Stimulated activated CD8-positive, alpha-beta memory T cell treated with anti-CD3 and anti-CD28 coated beads, Interleukin-4, amount 100 ng/mL, for 48 hours (primary cell): ENCODE measurements at regions not wholly inside any gene's neighbourhood (a gene's known extent, or its start where the extent isn't known, plus 50 kb on each side); places are given as distances from the start of the nearest gene placed in this dataset.

Experiments used
- DNase-seq: peaks from one replicate; pipeline ENCODE4 v3.0.0-alpha.2; 2020

DNA sequence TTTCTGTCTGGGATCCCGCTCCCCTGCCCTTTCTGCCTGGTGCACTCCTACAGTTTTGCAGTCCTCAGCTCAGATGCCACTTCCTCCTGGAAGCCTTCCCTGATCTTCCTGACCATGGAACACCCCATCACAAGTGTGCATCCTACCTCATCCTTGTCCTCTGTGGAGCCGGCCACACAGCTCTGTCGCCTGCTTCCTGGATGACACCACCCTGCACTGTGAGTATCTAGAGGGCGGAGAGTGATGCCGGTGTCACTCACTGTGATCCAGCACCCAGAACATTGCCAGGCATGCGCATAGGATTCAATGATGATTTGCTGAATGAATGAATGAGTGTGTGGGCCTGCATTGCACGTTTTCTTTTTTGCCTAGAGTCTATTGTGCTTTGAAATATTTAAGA lies 529.9 kb downstream of the TCERG1L start:
- no peak for DNase-seq

DNA sequence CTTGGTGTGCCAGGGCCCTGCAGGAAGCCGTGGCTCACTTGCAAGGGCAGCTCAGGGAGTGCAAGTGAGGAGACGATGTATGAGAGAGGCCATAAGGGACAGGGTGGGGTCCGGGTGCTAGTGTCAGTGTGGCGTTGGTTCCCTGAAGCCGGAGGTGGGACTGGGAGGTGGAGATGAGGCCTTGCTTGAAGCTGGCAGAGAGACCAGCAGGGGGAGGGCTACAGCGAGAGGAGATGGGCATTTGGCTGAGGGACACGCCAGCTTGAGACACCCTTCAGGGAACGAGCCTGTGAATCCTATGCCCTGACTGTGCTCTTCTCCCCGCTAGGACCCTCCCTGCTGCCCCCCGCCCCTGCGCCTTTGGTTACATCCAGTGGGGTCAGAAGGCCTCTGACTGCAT lies 529.1 kb downstream of the TCERG1L start:
- no peak for DNase-seq

DNA sequence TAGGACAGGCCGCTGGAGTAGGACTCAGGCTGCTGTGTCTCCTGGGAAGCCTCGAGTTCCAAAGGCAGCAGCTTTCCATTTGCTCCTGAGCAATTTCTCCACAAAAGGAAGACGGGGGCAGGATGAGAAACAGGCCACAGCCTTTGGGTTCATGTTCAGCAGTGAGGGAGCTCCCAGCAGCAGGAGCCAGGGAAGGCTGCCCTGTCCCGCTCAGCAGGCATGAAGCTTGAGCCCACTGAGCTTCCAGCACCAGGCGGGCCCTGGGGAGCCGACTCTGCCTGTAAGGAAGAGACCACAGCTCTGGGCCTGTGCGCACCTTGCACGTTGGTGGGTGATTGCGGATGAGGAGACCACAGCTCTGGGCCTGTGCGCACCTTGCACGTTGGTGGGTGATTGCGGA lies 527.2 kb downstream of the TCERG1L start:
- no peak for DNase-seq

GRCh38 chr10:130786365-130786966 lies 525.1 kb downstream of the TCERG1L start:
- DNase-seq: no peak

DNA sequence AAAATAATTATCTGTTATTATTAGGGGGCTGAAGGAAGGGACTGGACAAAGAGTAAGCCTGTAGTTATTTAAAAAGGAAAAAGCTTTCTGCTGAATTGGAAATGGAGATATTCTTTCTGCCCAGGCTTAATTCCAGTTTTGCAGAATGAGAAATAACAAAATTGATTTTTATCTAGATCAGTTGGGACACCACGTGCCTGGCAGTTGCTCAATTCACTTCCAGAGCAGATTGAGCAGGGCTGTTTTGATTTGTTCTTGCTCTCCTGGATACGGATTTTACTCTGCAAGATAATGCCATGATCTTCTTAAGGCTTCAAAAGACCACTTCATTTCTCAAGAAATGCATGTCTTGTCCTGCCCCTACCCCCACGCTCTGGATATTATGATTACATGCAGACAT lies 524.3 kb downstream of the TCERG1L start:
- no peak for DNase-seq

GRCh38 chr10:130787821-130788220 lies 523.7 kb downstream of the TCERG1L start:
- DNase-seq: no peak

DNA sequence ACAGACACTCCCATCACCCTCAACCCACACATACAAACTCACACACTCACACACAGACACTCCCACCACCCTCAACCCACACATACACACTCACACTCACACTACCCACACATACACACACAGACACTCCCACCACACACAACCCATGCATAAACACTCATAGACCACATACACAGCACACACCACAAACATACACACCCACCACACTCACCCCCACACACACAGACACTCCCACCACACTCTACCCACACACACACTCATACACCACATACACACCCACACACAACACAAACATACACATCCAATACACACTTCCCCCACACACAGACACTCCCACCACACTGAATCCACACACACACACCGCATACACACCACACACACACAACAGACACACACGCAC lies 521.2 kb downstream of the TCERG1L start:
- DNase-seq: no peak

DNA sequence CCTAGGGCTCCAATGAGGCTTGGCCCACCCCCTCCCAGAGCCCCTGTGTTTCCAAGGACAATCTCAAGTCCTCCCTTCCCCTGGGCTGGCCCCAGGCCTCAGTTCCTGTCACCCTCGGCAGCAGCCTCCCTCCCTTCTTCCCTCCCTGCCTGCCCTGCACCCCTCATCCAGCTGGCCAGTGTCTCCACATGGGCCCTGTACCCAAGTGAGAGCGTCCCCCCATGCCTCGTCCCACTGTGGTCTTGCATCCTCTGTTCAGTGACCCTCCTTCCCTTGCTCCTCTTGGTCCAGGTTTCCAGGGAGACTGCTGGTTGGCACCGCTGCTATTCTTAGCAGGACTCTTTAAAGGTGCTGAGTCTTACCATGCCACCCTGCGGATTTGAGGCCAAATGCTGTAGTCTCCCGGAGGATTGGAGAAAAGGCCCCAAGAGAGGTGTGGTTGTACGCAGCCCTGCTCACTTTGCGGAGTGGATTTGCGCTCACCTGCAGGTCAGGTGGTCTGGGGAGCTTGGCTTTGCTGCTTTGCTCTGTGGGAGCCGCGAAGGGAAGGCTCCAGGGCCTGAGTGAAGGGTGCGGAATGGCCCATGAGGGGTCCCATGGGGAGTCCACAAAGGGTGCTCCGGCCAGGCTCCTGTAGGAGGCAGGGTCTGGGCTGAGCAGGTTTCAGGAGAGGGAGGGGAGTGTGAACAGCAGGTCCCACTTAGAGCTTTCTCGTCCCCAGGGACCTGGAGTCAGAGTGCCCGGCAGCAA lies 519.2 kb downstream of the TCERG1L start:
- DNase-seq: no peak

GRCh38 chr10:130795819-130796218 lies 515.7 kb downstream of the TCERG1L start:
- DNase-seq: no peak

- no peak for DNase-seq
These were observed 512.0 kb downstream of the TCERG1L start for GRCh38 chr10:130799532-130799931.

DNA sequence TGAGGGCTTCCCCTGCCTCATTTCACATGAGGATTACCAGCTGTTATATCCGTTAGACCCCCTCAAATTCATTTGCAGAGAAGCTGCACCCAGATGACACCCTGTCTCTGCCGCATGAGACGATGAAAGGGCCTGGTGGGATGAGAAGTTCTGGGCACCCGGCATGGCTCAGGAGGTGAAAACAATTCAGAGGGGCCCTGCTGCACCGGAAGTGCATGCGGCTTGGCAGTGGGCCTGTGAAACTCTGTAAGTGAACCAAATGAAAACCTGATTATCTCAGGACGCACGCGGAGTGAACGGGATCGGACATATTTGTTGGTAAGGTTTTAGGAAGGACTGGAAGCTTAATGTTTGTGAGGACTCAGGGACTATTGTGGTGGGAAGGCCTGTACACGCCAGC lies 511.2 kb downstream of the TCERG1L start:
- DNase-seq: no peak

DNA sequence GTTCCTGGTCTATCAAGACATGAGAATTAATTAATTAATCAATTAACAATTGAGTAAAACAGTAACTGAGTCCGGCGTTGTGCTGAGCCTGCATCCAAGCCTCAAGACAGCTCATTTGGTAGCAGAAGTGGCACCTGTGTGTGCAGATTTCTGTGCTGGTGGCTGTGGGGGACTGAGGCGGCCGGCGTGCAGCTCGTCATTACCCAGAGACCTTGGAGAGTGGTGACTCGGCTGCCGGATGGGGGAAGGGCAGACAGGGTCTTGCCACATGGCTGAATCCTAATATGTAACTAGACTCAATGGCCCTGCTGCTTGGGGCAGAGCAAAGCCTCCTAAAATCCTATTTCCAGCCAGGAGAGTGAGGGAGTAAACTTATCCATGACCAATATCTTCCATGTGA lies 510.2 kb downstream of the TCERG1L start:
- no peak for DNase-seq

DNA sequence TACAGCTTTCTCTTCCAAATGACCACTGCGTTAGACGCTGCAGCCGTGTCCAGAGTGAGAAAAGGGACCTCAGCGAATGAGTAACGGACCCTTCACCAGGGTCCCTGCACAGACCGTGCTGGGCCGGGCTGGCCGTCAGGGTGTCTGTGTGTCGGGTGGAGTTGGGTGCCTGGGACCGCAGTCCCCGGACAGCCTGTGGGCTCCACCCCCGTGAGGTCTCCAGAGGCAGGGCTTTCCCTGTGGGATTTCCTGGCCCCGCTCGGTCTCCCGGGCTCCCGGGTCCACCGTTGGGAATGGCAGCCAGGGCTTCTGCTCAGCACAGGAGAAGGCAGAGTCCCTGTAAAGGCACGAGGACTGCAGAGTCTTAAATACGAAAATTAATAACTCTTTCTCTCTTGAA lies 509.7 kb downstream of the TCERG1L start:
- DNase-seq: no peak

DNA sequence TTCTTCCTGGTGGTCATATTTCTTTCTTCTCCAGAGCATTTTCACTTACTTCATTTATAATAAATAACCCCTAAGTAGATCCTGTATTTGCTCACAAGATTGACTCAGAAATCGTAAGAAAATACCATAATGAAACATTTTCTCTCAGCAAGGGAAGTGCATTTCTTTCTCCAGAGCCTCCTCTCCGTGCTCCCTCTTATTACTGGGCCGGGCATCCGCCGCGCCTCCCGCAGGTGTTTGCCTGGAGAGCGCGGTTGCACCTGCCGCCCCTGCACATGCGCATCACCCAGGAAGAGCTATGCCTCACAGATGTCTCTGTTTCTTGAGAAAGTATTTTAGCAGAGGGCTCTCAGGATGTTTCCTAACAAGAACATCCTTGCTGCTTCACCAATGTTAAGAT lies 509.2 kb downstream of the TCERG1L start:
- DNase-seq: no peak

DNA sequence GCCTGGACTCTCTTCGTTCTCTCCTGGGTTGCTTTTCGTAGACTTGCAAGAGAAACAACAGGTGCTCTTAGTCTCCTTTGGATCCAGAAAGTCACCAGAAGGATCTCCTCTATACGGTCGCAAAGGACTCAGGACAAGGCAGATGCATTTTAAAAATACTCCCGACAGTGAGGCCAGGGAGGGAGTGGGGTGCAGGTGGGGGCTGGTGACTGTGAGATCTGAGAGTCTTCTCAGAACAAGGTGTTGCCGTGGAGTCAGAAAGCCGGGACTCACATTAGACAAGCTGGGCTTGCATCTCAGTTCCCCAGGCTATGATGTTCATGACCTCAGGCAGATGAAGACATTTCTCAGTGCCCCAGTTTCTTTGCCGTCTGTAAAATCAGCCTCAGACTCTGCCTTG lies 507.2 kb downstream of the TCERG1L start:
- no peak for DNase-seq

DNA sequence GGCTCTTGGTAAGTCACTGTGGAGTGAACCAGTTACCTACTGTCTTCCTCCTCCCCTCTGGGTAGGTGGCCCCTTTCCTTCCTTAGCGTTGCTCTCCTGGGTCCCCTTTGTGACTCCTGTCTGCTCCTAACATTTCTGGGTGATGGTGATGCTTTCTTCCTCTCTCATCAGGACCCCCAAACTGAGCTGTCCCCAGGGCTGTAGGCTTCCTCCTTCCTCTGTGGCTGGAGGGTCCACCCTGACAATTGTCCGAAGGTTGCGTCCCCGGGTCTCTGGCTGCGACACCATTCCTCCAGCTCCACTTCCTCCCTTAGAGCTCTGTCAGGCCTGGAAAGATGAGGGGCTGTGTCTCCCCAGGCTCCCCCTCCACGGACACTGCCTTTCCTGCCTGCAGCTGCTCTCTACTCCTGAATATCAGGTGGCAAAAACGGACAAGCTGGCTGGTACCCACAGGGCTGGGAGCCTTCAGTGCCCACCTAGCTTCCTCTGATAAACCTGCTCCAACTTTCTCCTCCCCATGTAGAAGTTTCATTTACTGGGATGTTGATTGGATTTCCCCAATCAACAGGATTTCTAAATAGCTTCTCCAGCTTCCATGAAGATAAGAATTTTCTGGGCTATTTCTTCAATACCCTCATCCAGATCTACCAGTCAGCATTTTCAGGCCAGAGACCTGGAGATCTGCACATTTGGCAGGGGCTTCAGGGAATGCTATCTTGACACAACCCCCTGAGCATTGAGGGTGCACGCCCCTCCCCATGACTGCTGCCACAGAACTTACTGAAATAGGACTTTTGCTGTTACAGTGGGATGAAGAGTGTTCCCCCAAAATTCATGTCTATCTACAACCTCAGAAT lies 506.5 kb downstream of the TCERG1L start:
- no peak for DNase-seq

DNA sequence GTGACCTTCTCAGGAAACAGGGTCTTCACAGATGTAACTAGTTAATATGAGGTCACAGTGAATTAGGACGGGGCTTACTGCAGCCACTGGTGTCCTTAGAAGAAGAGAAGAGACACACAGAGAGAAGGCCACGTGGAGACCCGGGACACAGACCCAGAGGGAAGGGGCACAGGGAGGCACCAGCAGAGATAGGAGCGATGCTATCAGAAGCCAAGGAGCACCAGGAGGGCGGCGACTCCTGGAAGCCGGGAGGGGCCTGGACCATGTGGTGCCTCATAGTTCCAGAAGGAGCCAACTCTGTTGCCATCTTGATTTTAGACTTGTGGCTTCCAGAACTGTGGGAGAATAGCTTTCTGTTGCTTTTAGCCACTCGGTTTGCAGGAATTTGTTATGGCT lies 505.9 kb downstream of the TCERG1L start:
- DNase-seq: no peak

DNA sequence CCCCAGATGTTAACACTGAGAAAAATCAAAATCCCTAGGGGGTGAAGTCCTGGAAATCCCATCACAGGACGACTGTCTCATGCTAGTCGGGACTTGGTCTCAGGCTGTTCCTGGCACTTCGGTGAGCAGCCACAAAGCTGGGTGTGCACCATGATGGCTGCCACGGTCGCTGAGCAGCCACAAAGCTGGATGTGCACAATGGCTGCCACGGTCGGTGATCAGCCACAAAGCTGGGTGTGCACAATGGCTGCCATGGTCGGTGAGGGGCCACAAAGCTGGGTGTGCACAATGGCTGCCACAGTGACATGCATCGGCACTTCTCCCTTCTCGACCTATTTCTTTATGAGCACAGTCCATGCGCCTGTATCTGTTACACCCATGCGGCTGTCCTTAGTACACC lies 505.1 kb downstream of the TCERG1L start:
- DNase-seq: no peak

- no peak for DNase-seq
These were observed 504.4 kb downstream of the TCERG1L start for GRCh38 chr10:130807096-130807495.

GRCh38 chr10:130807721-130808120 lies 503.8 kb downstream of the TCERG1L start:
- no peak for DNase-seq

DNA sequence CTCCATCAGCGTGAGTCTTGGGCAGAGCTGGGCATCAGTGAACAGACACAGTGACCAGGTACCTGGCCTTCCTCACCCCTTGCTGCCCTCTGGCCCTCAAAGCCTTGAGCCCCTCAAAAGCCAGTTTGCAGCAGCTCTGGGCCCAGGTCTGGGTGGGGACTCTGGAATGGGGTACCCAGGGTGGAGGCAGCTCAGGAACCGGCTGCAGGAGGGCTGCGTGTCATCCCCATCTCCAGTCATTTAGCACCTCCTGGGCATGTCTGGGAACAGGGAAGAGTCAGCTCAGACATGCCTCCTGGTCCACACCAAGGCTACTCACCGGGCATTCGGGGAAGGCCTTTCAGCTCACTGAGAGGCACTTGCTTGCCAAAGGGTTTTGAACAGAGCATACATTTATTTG lies 503.3 kb downstream of the TCERG1L start:
- no peak for DNase-seq

GRCh38 chr10:130808686-130809085 lies 502.8 kb downstream of the TCERG1L start:
- DNase-seq: no peak

- DNase-seq: no peak
These were observed 502.3 kb downstream of the TCERG1L start for GRCh38 chr10:130809181-130809580.
